ENCODE measurements at regions not wholly inside any gene's neighbourhood (a gene's known extent, or its start where the extent isn't known, plus 50 kb on each side); places are given as distances from the start of the nearest gene placed in this dataset.
A peak's percentile ranks its signal among the peaks of the same experiment; 100 is the strongest.

- intact Hi-C loops (cut with DNase I, micrococcal nuclease) = no loop called here
- Histone ChIP-seq H3K4me1 (ENCODE audit: low read depth) (peaks cover 26% of the 10 kb centered on the region), H3K36me3 (ENCODE audit: low read depth) (no peaks in the 10 kb centered on the region), H3K4me3 (no peak overlapping the region), H3K9me3 (peaks cover 8% of the 10 kb centered on the region)
- peak in 2 of 3 donors; percentile 68 to 82 for DNase-seq
- ATAC-seq = peak; percentile 87
- TF ChIP-seq CTCF (IDR thresholded peaks at IDR 0.05) = no peak
Measured at GRCh38 chr3:43178891-43179366, 73.0 kb upstream of the POMGNT2 start.

DNA sequence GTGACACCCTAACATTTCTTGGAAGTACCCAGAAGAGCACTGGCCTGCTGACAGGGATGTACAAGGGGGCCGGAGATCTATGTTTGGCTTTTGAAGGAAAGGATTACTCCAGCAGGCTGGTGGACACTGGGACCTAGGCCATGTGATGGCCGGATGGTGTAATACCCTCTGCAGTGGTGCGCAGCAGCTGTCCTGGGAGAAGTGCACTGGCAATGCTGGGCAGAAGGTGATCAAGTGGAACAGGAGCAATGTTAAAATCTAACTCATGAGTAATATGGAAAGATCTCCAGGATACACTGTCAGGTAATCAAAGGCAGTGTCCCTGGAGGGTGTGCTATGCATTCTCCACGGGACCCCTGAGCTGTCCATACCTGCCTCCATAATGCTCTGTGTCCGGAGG lies 71.2 kb upstream of the POMGNT2 start:
- intact Hi-C loops (cut with DNase I, micrococcal nuclease) = no loop called here
- H3K36me3 ChIP-seq (ENCODE audit: low read depth) = no peaks in the 10 kb centered on the region
- no peak overlapping the region for H3K4me3 ChIP-seq
- TF ChIP-seq CTCF (IDR thresholded peaks at IDR 0.05) = no peak
- H3K9me3 ChIP-seq = peaks cover 15% of the 10 kb centered on the region
- H3K4me1 ChIP-seq (ENCODE audit: low read depth) = peaks cover 26% of the 10 kb centered on the region
- no peak for ATAC-seq
- DNase-seq = no peak

GRCh38 chr3:43176666-43177065 lies 70.8 kb upstream of the POMGNT2 start:
- no peaks in the 10 kb centered on the region for H3K36me3 ChIP-seq (ENCODE audit: low read depth)
- intact Hi-C loops (cut with DNase I, micrococcal nuclease) = no loop called here

GRCh38 chr3:43175541-43175940 lies 69.7 kb upstream of the POMGNT2 start:
- H3K4me3 ChIP-seq = no peak overlapping the region
- H3K4me1 ChIP-seq (ENCODE audit: low read depth) = peaks cover 18% of the 10 kb centered on the region
- H3K9me3 ChIP-seq = peaks cover 15% of the 10 kb centered on the region
- no peaks in the 10 kb centered on the region for H3K36me3 ChIP-seq (ENCODE audit: low read depth)
- no peak for ATAC-seq
- intact Hi-C loops (cut with DNase I, micrococcal nuclease) = no loop called here
- TF ChIP-seq CTCF (IDR thresholded peaks at IDR 0.05) = no peak
- no peak for DNase-seq

More at GRCh38 chr3:43176666-43177065, 70.8 kb upstream of the POMGNT2 start:
- ATAC-seq (no peak), DNase-seq (no peak)
- Histone ChIP-seq H3K9me3 (peaks cover 15% of the 10 kb centered on the region), H3K4me1 (ENCODE audit: low read depth) (peaks cover 26% of the 10 kb centered on the region), H3K4me3 (no peak overlapping the region)
- no peak for TF ChIP-seq CTCF (IDR thresholded peaks at IDR 0.05)

DNA sequence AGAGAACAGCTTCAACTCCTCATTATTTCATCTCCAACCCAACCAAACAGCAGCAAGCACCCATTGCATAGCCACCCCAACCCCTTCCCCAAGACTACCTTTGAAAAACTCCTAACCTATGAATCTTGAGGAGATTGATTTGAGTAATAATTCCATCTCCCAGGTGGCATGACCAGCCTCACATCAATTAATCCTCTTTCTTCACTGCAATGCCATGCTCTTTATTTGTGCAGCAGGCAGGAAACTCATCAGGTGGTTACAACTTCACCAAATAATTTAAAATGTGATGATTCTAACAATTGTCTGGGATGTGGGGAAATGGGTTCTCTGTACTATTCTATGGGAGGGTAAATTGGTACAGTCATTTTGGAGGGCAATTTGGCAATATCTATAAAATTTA lies 68.1 kb upstream of the POMGNT2 start:
- intact Hi-C loops (cut with DNase I, micrococcal nuclease) = no loop called here
- no peak for ATAC-seq
- no peak for TF ChIP-seq CTCF (IDR thresholded peaks at IDR 0.05)

DNA sequence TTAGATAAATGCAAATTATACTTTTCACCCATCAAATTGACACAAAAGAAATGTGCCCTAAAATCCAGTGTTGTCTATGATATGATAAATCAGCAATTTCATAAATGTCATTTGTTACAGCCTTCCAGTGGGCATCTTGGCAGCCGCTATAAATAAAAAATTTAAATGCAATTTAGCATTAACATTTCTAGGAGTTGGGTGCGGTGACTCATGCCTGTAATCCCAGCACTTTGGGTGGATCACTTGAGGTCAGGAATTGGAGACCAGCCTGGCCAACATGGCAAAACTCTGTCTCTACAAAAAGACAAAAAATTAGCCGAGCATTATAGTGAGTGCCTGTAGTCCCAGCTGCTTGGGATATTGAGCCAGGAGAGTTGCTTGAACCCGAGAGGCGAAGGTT lies 65.9 kb upstream of the POMGNT2 start:
- no peaks in the 10 kb centered on the region for H3K36me3 ChIP-seq (ENCODE audit: low read depth)
- no peak for DNase-seq
- H3K4me1 ChIP-seq (ENCODE audit: low read depth) = no peaks in the 10 kb centered on the region
- intact Hi-C loops (cut with DNase I, micrococcal nuclease) = no loop called here
- TF ChIP-seq CTCF (IDR thresholded peaks at IDR 0.05) = no peak
- H3K9me3 ChIP-seq = peaks cover 16% of the 10 kb centered on the region
- no peak overlapping the region for H3K4me3 ChIP-seq
- ATAC-seq = no peak

More for the DNA sequence above, 68.1 kb upstream of the POMGNT2 start:
- H3K36me3 ChIP-seq (ENCODE audit: low read depth) = no peaks in the 10 kb centered on the region
- peaks cover 15% of the 10 kb centered on the region for H3K9me3 ChIP-seq
- H3K4me1 ChIP-seq (ENCODE audit: low read depth) = peaks cover 2% of the 10 kb centered on the region
- no peak overlapping the region for H3K4me3 ChIP-seq
- no peak for DNase-seq

Measured in mucosa of descending colon (tissue), 3 donors.